ENCODE measurements at regions not wholly inside any gene's neighbourhood (a gene's known extent, or its start where the extent isn't known, plus 50 kb on each side); places are given as distances from the start of the nearest gene placed in this dataset.

- Histone ChIP-seq H3K4me3 (ENCODE audit: low read length) (no peak overlapping the region), H3F3A (ENCODE audit: insufficient read depth, low read length, poor library complexity, severe bottlenecking) (no peaks in the 10 kb centered on the region), H3K4me2 (ENCODE audit: low read length) (no peak overlapping the region), H3K79me2 (replicated peaks; ENCODE audit: insufficient read depth, low read length) (no peaks in the 10 kb centered on the region), H3K27me3 (ENCODE audit: insufficient read depth, low read depth, low read length) (no peaks in the 10 kb centered on the region), H3K27ac (ENCODE audit: low read length) (no peak overlapping the region), H3K36me3 (ENCODE audit: insufficient read depth, low read length) (no peaks in the 10 kb centered on the region), H2AFZ (ENCODE audit: low read depth, low read length) (no peak overlapping the region), H3K9me3 (ENCODE audit: low read length) (no peaks in the 10 kb centered on the region), H3K9me2 (ENCODE audit: insufficient read depth, low read length) (no peaks in the 10 kb centered on the region), H3K9ac (ENCODE audit: low read length) (no peak overlapping the region), H4K20me1 (ENCODE audit: insufficient read depth) (no peaks in the 10 kb centered on the region)
- TF ChIP-seq REST (IDR thresholded peaks at IDR 0.05; ENCODE audit: borderline replicate concordance) (no peak), EP300 (conservative IDR thresholded peaks at IDR 0.05; ENCODE audit: poor library complexity, severe bottlenecking) (no peak), CTCF (IDR thresholded peaks at IDR 0.05; ENCODE audit: poor library complexity, severe bottlenecking) (no peak), RAD21 (conservative IDR thresholded peaks at IDR 0.05) (no peak), MXI1 (conservative IDR thresholded peaks at IDR 0.05; ENCODE audit: poor library complexity, severe bottlenecking) (no peak), EZH2 (IDR thresholded peaks at IDR 0.05; ENCODE audit: borderline replicate concordance, insufficient read depth, low read length, poor library complexity, severe bottlenecking) (no peak), SMC3 (conservative IDR thresholded peaks at IDR 0.05; ENCODE audit: poor library complexity) (no peak), POLR2AphosphoS5 (IDR thresholded peaks at IDR 0.05) (no peak), TAF1 (IDR thresholded peaks at IDR 0.05; ENCODE audit: low read depth) (no peak)
Observed at GRCh38 chr21:24153137-24153536, 1454.1 kb downstream of the MRPL39 start.

GRCh38 chr21:24150753-24151152 is 1456.5 kb downstream of the MRPL39 start:
- Histone ChIP-seq H3K27ac (ENCODE audit: low read length) (no peak overlapping the region), H3K36me3 (ENCODE audit: insufficient read depth, low read length) (no peaks in the 10 kb centered on the region), H3K9me3 (ENCODE audit: low read length) (no peaks in the 10 kb centered on the region), H3F3A (ENCODE audit: insufficient read depth, low read length, poor library complexity, severe bottlenecking) (no peaks in the 10 kb centered on the region), H4K20me1 (ENCODE audit: insufficient read depth) (no peaks in the 10 kb centered on the region), H3K9me2 (ENCODE audit: insufficient read depth, low read length) (no peaks in the 10 kb centered on the region), H3K9ac (ENCODE audit: low read length) (no peak overlapping the region), H3K27me3 (ENCODE audit: insufficient read depth, low read depth, low read length) (no peaks in the 10 kb centered on the region), H2AFZ (ENCODE audit: low read depth, low read length) (no peak overlapping the region), H3K4me3 (ENCODE audit: low read length) (no peak overlapping the region), H3K4me2 (ENCODE audit: low read length) (no peak overlapping the region), H3K79me2 (replicated peaks; ENCODE audit: insufficient read depth, low read length) (no peaks in the 10 kb centered on the region)
- no peak for TF ChIP-seq MXI1 (conservative IDR thresholded peaks at IDR 0.05; ENCODE audit: poor library complexity, severe bottlenecking)
- no peak for TF ChIP-seq TAF1 (IDR thresholded peaks at IDR 0.05; ENCODE audit: low read depth)
- TF ChIP-seq EZH2 (IDR thresholded peaks at IDR 0.05; ENCODE audit: borderline replicate concordance, insufficient read depth, low read length, poor library complexity, severe bottlenecking): no peak

GRCh38 chr21:24148461-24148860 is 1458.8 kb downstream of the MRPL39 start:
- Histone ChIP-seq H3K4me3 (ENCODE audit: low read length) (no peak overlapping the region), H3F3A (ENCODE audit: insufficient read depth, low read length, poor library complexity, severe bottlenecking) (no peaks in the 10 kb centered on the region), H3K79me2 (replicated peaks; ENCODE audit: insufficient read depth, low read length) (no peaks in the 10 kb centered on the region), H3K27me3 (ENCODE audit: insufficient read depth, low read depth, low read length) (no peaks in the 10 kb centered on the region), H3K9me3 (ENCODE audit: low read length) (no peaks in the 10 kb centered on the region), H2AFZ (ENCODE audit: low read depth, low read length) (no peak overlapping the region), H3K27ac (ENCODE audit: low read length) (no peak overlapping the region), H3K4me2 (ENCODE audit: low read length) (no peak overlapping the region), H3K9me2 (ENCODE audit: insufficient read depth, low read length) (no peaks in the 10 kb centered on the region), H3K9ac (ENCODE audit: low read length) (no peak overlapping the region), H4K20me1 (ENCODE audit: insufficient read depth) (no peaks in the 10 kb centered on the region), H3K36me3 (ENCODE audit: insufficient read depth, low read length) (no peaks in the 10 kb centered on the region)
- no peak for TF ChIP-seq TAF1 (IDR thresholded peaks at IDR 0.05; ENCODE audit: low read depth)
- no peak for TF ChIP-seq CTCF (IDR thresholded peaks at IDR 0.05; ENCODE audit: poor library complexity, severe bottlenecking)
- TF ChIP-seq MXI1 (conservative IDR thresholded peaks at IDR 0.05; ENCODE audit: poor library complexity, severe bottlenecking): no peak
- TF ChIP-seq SMC3 (conservative IDR thresholded peaks at IDR 0.05; ENCODE audit: poor library complexity): no peak
- no peak for TF ChIP-seq EZH2 (IDR thresholded peaks at IDR 0.05; ENCODE audit: borderline replicate concordance, insufficient read depth, low read length, poor library complexity, severe bottlenecking)
- no peak for TF ChIP-seq POLR2AphosphoS5 (IDR thresholded peaks at IDR 0.05)
- no peak for TF ChIP-seq REST (IDR thresholded peaks at IDR 0.05; ENCODE audit: borderline replicate concordance)
- no peak for TF ChIP-seq EP300 (conservative IDR thresholded peaks at IDR 0.05; ENCODE audit: poor library complexity, severe bottlenecking)
- no peak for TF ChIP-seq RAD21 (conservative IDR thresholded peaks at IDR 0.05)

Data from neural cell (in vitro differentiated cells).